OCI-LY3 (cell line): ENCODE measurements at regions not wholly inside any gene's neighbourhood (a gene's known extent, or its start where the extent isn't known, plus 50 kb on each side); places are given as distances from the start of the nearest gene placed in this dataset.

Source experiments
- CTCF ChIP-seq: fragments of 200-600, 300-600 bp; sonication (generic); IDR thresholded peaks from 2 replicates; pipeline ENCODE4 v1.5.1; 2014; ENCODE audit warnings: antibody characterized with exemption, low read length, low read depth
- EZH2phosphoT487 ChIP-seq: fragments of 200-600 bp; shearing (Covaris generic); IDR thresholded peaks from 2 replicates; pipeline ENCODE4 v1.6.1; 2018; ENCODE audit warnings: antibody characterized with exemption, mixed run types, low read depth

- TF ChIP-seq CTCF = no peak
- no peak for TF ChIP-seq EZH2phosphoT487
These were observed 724.0 kb downstream of the IRX1 start for GRCh38 chr5:4319478-4320128.
